Esophagus squamous epithelium (tissue), 4 donors: ENCODE measurements at regions not wholly inside any gene's neighbourhood (a gene's known extent, or its start where the extent isn't known, plus 50 kb on each side); places are given as distances from the start of the nearest gene placed in this dataset.

ENCODE experiments used
- CTCF ChIP-seq, 6 experiments: fragments of 450-650 bp in 4 of 6; fragments of 200-600 bp in 2 of 6; sonication (generic) in 2 of 6; IDR thresholded peaks; one replicate each; pipeline ENCODE4 v1.5.1; 2016 to 2019; ENCODE audit warnings: antibody characterized with exemption in 6 of 6, mild to moderate bottlenecking in 4 of 6, moderate library complexity in 4 of 6
- POLR2A ChIP-seq, 4 donors: fragments of 450-650 bp; IDR thresholded peaks; one replicate each; pipeline ENCODE4 v1.6.1; 2017; ENCODE audit warnings: antibody characterized with exemption in 4 of 4, mild to moderate bottlenecking in 4 of 4, moderate library complexity in 3 of 4

DNA sequence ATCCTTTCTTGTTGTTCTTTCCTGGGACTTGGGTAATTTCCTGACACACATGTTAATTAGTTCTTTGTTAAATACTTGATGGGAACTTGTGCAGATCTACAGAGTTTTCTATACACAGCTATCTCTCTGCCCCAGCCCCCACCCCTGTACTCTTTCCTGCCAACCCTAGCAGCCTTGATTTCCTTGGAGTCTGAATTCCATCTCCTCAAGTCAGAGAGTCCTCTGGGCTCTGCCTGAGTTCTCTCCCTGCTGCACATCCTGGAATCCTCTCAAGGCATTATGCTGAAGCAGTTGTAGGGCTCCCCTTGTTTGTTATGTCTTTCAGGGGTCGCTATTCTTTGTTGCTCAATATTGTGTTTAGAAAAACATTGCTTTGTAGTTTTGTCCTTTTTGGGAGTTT is 384.7 kb downstream of the RPS6KC1 start:
- TF ChIP-seq CTCF (IDR thresholded peaks at IDR 0.05) = no peak
- TF ChIP-seq POLR2A (IDR thresholded peaks at IDR 0.05) = no peak
